PFSK-1 (cell line): ENCODE measurements at regions not wholly inside any gene's neighbourhood (a gene's known extent, or its start where the extent isn't known, plus 50 kb on each side); places are given as distances from the start of the nearest gene placed in this dataset.

ENCODE experiments used
- FOXP2 ChIP-seq: optimal IDR thresholded peaks from 2 replicates; pipeline ENCODE3; 2011; ENCODE audit warnings: borderline replicate concordance, control low read depth, inconsistent platforms; ENCODE audit not compliant: insufficient read depth; ENCODE audit errors: extremely low read length, extremely low read depth
- POLR2AphosphoS5 ChIP-seq: IDR thresholded peaks from 2 replicates; pipeline ENCODE4 v1.6.1; 2012; ENCODE audit warnings: low read depth, mild to moderate bottlenecking, control low read depth, low read length, moderate library complexity
- SIN3A ChIP-seq: IDR thresholded peaks from 2 replicates; pipeline ENCODE4 v1.6.1; 2012; ENCODE audit warnings: mild to moderate bottlenecking, low read length, moderate library complexity, borderline replicate concordance; ENCODE audit not compliant: insufficient read depth
- TAF1 ChIP-seq: IDR thresholded peaks from 2 replicates; pipeline ENCODE4 v1.6.1; 2012; ENCODE audit warnings: low read length, control low read depth, borderline replicate concordance; ENCODE audit not compliant: insufficient read depth
- TF ChIP-seq, protein P1 (sequence below), 2 experiments: IDR thresholded peaks; 2 replicates each; pipeline versions ENCODE4 v1.6.1 to v1.8.0; 2011 to 2012; ENCODE audit warnings: low read depth in 2 of 2, low read length in 2 of 2, control low read depth in 1 of 2, inconsistent platforms in 1 of 2, mild to moderate bottlenecking in 1 of 2, moderate library complexity in 1 of 2; ENCODE audit not compliant: insufficient read depth in 1 of 2

GRCh38 chr11:120057028-120057330 is 80.9 kb downstream of the TRIM29 start:
- TF ChIP-seq SIN3A = no peak
- no peak for TF ChIP-seq POLR2AphosphoS5
- TF ChIP-seq, protein P1, sequence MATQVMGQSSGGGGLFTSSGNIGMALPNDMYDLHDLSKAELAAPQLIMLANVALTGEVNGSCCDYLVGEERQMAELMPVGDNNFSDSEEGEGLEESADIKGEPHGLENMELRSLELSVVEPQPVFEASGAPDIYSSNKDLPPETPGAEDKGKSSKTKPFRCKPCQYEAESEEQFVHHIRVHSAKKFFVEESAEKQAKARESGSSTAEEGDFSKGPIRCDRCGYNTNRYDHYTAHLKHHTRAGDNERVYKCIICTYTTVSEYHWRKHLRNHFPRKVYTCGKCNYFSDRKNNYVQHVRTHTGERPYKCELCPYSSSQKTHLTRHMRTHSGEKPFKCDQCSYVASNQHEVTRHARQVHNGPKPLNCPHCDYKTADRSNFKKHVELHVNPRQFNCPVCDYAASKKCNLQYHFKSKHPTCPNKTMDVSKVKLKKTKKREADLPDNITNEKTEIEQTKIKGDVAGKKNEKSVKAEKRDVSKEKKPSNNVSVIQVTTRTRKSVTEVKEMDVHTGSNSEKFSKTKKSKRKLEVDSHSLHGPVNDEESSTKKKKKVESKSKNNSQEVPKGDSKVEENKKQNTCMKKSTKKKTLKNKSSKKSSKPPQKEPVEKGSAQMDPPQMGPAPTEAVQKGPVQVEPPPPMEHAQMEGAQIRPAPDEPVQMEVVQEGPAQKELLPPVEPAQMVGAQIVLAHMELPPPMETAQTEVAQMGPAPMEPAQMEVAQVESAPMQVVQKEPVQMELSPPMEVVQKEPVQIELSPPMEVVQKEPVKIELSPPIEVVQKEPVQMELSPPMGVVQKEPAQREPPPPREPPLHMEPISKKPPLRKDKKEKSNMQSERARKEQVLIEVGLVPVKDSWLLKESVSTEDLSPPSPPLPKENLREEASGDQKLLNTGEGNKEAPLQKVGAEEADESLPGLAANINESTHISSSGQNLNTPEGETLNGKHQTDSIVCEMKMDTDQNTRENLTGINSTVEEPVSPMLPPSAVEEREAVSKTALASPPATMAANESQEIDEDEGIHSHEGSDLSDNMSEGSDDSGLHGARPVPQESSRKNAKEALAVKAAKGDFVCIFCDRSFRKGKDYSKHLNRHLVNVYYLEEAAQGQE (IDR thresholded peaks at IDR 0.05; ENCODE audit: insufficient read depth in 1 of 2, low read depth in 2 of 2, low read length in 2 of 2) = no peak
- no peak for TF ChIP-seq FOXP2
- no peak for TF ChIP-seq TAF1

DNA sequence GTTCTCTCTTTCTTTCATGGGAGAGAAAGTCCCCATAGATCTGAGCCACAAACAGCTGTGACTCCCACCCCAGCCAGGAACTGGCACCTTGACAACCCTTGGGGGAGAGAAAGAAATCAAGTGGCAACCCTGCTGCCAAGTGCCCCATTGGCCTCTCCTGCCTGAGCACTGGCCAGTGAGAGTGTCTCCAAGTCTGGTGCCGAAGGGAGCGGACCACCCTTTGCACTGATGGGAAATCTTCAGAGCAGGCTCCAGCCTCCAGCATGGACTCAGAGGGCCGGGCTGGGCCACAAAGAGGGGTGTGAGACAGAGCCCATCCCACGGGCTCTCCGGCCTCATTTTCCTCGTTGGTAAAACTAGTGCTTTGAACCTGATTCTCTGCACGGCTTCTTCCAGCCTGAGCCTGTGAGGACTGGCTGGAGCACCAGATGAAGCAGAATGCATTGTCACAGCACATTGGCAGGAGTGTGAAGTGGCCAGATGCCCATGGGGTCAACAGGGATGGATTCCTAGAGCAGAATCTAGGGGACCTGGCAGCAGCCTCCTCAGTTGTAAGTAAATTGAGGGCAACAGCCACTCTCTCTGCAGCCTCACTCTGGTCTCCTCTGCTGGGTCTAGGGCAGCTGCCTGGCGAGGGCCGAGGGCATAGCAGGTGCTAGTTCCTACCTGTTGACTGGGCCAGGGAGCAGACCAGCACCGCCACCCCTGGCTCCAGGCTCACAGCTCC is 81.4 kb downstream of the TRIM29 start:
- no peak for TF ChIP-seq POLR2AphosphoS5
- no peak for TF ChIP-seq SIN3A

DNA sequence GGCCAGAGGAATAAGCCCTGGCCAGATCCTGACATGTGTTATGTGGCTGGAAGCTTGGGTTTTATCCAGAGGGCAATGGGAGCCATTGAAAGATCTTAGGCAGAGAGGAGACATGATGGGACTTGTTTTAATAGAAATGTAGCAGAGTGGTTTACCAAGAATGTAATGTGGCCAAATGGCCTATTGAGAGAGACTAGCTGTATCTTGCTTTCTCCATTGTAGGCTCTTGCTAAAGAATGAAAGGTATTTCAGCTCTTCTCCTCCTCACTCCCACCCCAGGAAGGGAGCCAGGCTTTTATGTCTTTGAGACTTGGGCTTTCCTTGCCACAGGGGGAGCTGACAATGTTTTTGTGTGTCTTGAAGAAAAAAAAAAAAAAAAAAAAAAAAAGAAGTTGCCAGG is 82.3 kb downstream of the TRIM29 start:
- no peak for TF ChIP-seq FOXP2

DNA sequence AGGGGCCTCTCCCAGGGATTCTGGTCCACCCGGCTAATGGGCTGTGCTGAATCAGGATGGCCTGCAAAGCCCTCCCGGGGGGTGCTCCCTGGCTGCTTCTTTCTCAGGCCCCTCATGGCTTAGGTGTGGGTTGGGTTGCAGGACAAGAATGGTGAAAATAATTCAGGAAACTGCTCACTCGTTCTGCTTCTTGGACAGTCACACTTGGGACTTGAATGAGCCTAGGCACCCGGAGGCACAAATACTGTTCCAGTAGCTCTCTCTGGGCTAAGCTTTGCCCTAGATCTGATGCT is 83.2 kb downstream of the TRIM29 start:
- TF ChIP-seq FOXP2 (no peak), POLR2AphosphoS5 (no peak), TAF1 (no peak), SIN3A (no peak)
- TF ChIP-seq, protein P1 (IDR thresholded peaks at IDR 0.05; ENCODE audit: insufficient read depth in 1 of 2, low read depth in 2 of 2, low read length in 2 of 2) = no peak

DNA sequence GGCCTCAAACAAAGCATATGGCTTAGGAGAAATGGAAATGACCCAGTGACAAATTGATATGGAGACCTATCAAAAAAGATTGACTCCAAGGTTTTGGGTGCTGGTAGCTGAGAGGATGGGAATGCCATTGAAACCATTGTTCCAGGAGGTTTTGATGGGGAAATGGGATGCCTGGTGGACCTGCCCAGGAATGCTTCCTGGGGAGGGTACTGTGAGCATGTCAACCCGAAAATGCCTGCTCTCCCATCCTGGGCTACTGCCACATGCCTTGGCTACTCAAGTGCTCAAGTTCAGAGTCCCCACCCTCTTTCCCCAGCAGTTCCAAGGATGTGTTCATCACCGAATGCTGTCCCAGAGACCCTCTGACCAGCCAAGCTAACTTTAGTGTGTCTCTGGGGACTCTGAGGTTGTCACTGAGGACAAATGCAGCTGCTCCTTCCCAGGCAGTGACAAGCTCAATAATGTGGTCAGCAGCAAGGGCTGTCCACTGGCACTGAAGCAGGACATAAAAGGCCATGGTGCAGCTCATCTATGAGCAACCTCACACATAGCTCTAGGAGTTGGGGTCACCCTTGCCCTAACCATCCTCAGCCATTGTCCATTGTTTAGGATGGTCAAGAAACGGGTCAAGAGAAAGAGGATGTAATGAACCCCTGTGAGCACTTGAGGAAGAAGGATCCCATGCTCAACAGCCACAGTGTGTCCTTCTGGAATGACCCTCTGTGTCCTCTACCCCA is 83.7 kb downstream of the TRIM29 start:
- TF ChIP-seq POLR2AphosphoS5 (no peak), SIN3A (no peak), FOXP2 (no peak), TAF1 (no peak)
- TF ChIP-seq, protein P1 (IDR thresholded peaks at IDR 0.05; ENCODE audit: insufficient read depth in 1 of 2, low read depth in 2 of 2, low read length in 2 of 2) = no peak

GRCh38 chr11:120052196-120052775 is 85.6 kb downstream of the TRIM29 start:
- TF ChIP-seq FOXP2 (no peak), TAF1 (no peak), POLR2AphosphoS5 (no peak), SIN3A (no peak)
- TF ChIP-seq, protein P1 (IDR thresholded peaks at IDR 0.05; ENCODE audit: insufficient read depth in 1 of 2, low read depth in 2 of 2, low read length in 2 of 2) = no peak
